Astrocyte of the cerebellum (primary cell): ENCODE measurements at regions not wholly inside any gene's neighbourhood (a gene's known extent, or its start where the extent isn't known, plus 50 kb on each side); places are given as distances from the start of the nearest gene placed in this dataset.
A peak's percentile ranks its signal among the peaks of the same experiment; 100 is the strongest.

ENCODE experiments used
- DNase-seq: peaks from one replicate; pipeline ENCODE4 v3.0.0-alpha.2; 2011; ENCODE audit warnings: low read depth
- H3K4me3 ChIP-seq: 2 replicates; pipeline ENCODE4 v1.5.1; 2011; ENCODE audit warnings: mild to moderate bottlenecking, low read depth, low read length, moderate library complexity
- CTCF ChIP-seq: IDR thresholded peaks from 2 replicates; pipeline ENCODE4 v1.5.1; 2012; ENCODE audit warnings: low read length, low read depth, moderate library complexity, mild to moderate bottlenecking; ENCODE audit errors: missing control alignments
- in situ Hi-C: cut with HindIII; loops from 2 replicates; pipeline ENCODE4 v1.10.0; 2017; ENCODE audit warnings: low sequenced_read_pairs

GRCh38 chr2:157052685-157053224, 204.8 kb upstream of the GALNT5 start:
- peak; percentile 59 for DNase-seq
- no peak for TF ChIP-seq CTCF
- in situ Hi-C loops = no loop called here
- no peak overlapping the region for H3K4me3 ChIP-seq

DNA sequence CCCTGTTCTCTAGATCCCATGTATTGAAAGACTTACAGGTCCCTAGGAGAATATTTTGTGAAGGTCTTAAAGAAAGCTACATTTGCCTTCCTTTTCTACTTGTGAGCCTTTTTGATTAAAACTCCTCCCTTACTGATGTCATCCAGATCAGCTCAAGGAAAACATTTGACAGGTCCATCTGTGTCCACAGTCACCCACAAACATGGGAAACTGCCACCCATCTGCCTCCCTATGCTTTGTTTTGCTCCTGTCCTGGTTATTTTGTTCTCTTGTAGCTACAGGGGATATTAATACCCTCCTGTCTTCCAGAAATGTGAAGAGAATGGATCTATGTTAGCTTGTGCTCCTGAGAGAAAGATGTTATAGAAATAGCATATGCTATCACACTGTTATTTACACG, 203.6 kb upstream of the GALNT5 start:
- no peak overlapping the region for H3K4me3 ChIP-seq
- no peak for TF ChIP-seq CTCF
- DNase-seq = no peak
- in situ Hi-C loops = no loop called here

GRCh38 chr2:157055660-157056199, 201.8 kb upstream of the GALNT5 start:
- DNase-seq = peak; percentile 29
- TF ChIP-seq CTCF = peak; percentile 23
- no peak overlapping the region for H3K4me3 ChIP-seq
- in situ Hi-C loops = no loop called here

- TF ChIP-seq CTCF = no peak
- in situ Hi-C loops = no loop called here
- DNase-seq = peak; percentile 63
- no peak overlapping the region for H3K4me3 ChIP-seq
These were observed 201.3 kb upstream of the GALNT5 start for GRCh38 chr2:157056200-157056676.

GRCh38 chr2:157058161-157058560, 199.3 kb upstream of the GALNT5 start:
- DNase-seq = no peak
- H3K4me3 ChIP-seq = no peak overlapping the region
- TF ChIP-seq CTCF = no peak
- in situ Hi-C loops = no loop called here

DNA sequence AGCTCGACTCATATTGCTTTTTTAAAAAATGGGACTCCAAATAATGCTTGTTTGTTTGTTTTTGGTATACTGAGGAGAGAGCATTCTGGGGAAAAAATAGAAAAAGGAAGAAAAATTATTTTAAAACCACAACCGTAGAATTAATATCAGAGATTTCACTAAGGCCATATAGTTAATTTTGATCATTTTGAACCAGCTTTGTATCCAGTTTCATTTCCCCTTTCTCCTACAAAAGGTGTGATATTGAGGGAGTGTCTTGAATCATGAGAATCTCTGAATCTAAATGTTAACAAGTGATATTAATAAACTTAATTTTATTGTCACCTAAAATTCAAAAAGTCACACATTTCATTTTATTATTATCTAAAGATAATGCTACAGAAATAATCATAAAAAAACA, 198.5 kb upstream of the GALNT5 start:
- no peak for TF ChIP-seq CTCF
- H3K4me3 ChIP-seq = no peak overlapping the region
- no peak for DNase-seq
- in situ Hi-C loops = no loop called here
